ENCODE measurements at regions not wholly inside any gene's neighbourhood (a gene's known extent, or its start where the extent isn't known, plus 50 kb on each side); places are given as distances from the start of the nearest gene placed in this dataset.
"Not testable (repeated sequence)": the region's sequence is repeated elsewhere in the genome, so short reads cannot be mapped to it uniquely, and the experiment has no call there.

DNA sequence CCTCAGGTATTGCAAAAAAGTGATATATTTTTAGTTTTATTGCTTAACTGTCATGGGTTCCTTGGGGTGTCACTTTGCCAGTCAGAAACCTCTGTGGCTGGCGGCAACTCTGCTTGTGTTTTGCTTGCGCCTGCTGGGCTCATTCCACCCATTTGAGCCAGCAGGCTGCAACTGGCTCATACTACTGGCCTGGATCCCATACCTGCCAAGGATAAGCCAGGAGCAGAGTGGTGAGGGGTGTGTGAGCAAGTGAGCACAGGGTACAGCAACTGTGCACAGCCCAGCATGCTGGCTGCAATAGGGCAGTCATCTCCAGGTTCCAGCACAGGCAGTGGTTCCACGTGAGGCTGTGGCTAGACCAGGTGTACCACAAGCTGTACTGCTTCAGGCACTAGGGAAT lies 687.5 kb downstream of the NYAP2 start:
- no peak overlapping the region for H3K27ac ChIP-seq (ENCODE audit: low read length)
- H3K36me3 ChIP-seq (ENCODE audit: control insufficient read depth, insufficient read depth, low read length): no peaks in the 10 kb centered on the region
- BruUV-seq (replicated peaks): no TSS peak
- intact Hi-C loops (cut with micrococcal nuclease; ENCODE audit: unreplicated experiment) (no loop called here), in situ Hi-C loops (cut with HindIII; ENCODE audit: low pct_unique_long_range_greater_than_20kb, low sequenced_read_pairs) (no loop called here)
- DNase-seq (ENCODE audit: low read depth, low spot score): no peak
- no peak for TF ChIP-seq SIN3A (IDR thresholded peaks at IDR 0.05; ENCODE audit: borderline replicate concordance, insufficient read depth, low read depth, low read length)
- TF ChIP-seq, protein P1, sequence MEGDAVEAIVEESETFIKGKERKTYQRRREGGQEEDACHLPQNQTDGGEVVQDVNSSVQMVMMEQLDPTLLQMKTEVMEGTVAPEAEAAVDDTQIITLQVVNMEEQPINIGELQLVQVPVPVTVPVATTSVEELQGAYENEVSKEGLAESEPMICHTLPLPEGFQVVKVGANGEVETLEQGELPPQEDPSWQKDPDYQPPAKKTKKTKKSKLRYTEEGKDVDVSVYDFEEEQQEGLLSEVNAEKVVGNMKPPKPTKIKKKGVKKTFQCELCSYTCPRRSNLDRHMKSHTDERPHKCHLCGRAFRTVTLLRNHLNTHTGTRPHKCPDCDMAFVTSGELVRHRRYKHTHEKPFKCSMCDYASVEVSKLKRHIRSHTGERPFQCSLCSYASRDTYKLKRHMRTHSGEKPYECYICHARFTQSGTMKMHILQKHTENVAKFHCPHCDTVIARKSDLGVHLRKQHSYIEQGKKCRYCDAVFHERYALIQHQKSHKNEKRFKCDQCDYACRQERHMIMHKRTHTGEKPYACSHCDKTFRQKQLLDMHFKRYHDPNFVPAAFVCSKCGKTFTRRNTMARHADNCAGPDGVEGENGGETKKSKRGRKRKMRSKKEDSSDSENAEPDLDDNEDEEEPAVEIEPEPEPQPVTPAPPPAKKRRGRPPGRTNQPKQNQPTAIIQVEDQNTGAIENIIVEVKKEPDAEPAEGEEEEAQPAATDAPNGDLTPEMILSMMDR (IDR thresholded peaks at IDR 0.05): no peak
- no peak for TF ChIP-seq POLR2AphosphoS5 (IDR thresholded peaks at IDR 0.05; ENCODE audit: low read depth, low read length)
- TF ChIP-seq TCF7L2 (IDR thresholded peaks at IDR 0.05; ENCODE audit: low read depth, low read length): no peak
- TF ChIP-seq, protein P2, sequence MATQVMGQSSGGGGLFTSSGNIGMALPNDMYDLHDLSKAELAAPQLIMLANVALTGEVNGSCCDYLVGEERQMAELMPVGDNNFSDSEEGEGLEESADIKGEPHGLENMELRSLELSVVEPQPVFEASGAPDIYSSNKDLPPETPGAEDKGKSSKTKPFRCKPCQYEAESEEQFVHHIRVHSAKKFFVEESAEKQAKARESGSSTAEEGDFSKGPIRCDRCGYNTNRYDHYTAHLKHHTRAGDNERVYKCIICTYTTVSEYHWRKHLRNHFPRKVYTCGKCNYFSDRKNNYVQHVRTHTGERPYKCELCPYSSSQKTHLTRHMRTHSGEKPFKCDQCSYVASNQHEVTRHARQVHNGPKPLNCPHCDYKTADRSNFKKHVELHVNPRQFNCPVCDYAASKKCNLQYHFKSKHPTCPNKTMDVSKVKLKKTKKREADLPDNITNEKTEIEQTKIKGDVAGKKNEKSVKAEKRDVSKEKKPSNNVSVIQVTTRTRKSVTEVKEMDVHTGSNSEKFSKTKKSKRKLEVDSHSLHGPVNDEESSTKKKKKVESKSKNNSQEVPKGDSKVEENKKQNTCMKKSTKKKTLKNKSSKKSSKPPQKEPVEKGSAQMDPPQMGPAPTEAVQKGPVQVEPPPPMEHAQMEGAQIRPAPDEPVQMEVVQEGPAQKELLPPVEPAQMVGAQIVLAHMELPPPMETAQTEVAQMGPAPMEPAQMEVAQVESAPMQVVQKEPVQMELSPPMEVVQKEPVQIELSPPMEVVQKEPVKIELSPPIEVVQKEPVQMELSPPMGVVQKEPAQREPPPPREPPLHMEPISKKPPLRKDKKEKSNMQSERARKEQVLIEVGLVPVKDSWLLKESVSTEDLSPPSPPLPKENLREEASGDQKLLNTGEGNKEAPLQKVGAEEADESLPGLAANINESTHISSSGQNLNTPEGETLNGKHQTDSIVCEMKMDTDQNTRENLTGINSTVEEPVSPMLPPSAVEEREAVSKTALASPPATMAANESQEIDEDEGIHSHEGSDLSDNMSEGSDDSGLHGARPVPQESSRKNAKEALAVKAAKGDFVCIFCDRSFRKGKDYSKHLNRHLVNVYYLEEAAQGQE (IDR thresholded peaks at IDR 0.05; ENCODE audit: insufficient read depth in 1 of 2, low read depth in 2 of 2, low read length in 1 of 2): no peak
- H3K27me3 ChIP-seq (ENCODE audit: control insufficient read depth, insufficient read depth, low read length): no peaks in the 10 kb centered on the region
- CTCF ChIA-PET: no interaction called here
- peaks cover 5% of the 10 kb centered on the region; the same call in 1 of the 2 replicates for H3K9me3 ChIP-seq (ENCODE audit: control insufficient read depth, insufficient read depth, low read depth, low read length)
- no peak overlapping the region for H3K4me3 ChIP-seq (ENCODE audit: low read depth in 2 of 2, low read length in 2 of 2)
- no peaks in the 10 kb centered on the region for H3K4me1 ChIP-seq (ENCODE audit: control insufficient read depth, insufficient read depth, low read length)
- no peak for ATAC-seq
- POLR2A ChIA-PET: no interaction called here

DNA sequence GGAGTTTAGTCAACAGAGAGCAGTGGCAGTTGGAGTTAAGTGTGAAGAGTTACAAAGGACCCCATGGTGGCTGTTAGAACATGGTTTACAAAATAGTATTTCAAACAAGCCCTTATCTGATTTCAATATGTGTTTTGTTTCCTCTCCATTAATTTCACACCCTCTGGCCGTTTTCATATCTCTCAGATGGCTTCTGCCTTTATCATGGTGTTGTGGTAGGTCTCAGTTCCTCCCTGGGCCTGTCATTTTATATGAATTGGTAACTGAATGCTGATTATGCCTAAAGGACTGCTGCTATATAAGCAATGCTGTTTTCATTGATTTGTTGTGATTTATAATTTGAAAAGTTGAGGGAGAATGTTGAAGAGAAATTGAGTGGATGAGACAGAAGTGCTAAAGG lies 686.7 kb downstream of the NYAP2 start:
- no TSS peak for BruUV-seq (replicated peaks)

DNA sequence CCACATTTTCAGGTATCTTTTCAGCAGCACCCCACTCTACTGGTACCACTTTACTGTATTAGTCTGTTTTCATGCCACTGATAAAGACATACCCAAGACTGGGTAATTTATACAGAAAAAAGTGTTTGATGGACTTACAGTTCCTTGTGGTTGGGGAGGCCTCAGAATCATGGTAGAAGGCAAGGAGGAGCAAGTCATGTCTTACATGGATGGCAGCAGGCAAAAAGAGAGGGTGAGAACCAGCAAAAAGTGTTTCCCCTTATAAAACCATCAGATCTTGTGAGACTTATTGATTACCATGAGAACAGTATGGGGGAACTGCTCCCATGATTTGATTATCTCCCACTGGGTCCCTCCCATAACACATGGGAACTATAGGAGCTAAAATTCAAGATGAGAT lies 685.9 kb downstream of the NYAP2 start:
- H3K27me3 ChIP-seq (ENCODE audit: control insufficient read depth, insufficient read depth, low read length); ATAC-seq; BruUV-seq (replicated peaks); intact Hi-C loops (cut with micrococcal nuclease; ENCODE audit: unreplicated experiment); in situ Hi-C loops (cut with HindIII; ENCODE audit: low pct_unique_long_range_greater_than_20kb, low sequenced_read_pairs); H3K4me3 ChIP-seq (ENCODE audit: low read depth in 2 of 2, low read length in 2 of 2); POLR2A ChIA-PET; CTCF ChIA-PET; DNase-seq (ENCODE audit: low read depth, low spot score); H3K36me3 ChIP-seq (ENCODE audit: control insufficient read depth, insufficient read depth, low read length); H3K27ac ChIP-seq (ENCODE audit: low read length); H3K4me1 ChIP-seq (ENCODE audit: control insufficient read depth, insufficient read depth, low read length); H3K9me3 ChIP-seq (ENCODE audit: control insufficient read depth, insufficient read depth, low read depth, low read length): not testable (repeated sequence)

More for the DNA sequence above, 686.7 kb downstream of the NYAP2 start:
- Histone ChIP-seq H3K27ac (ENCODE audit: low read length) (no peak overlapping the region), H3K4me1 (ENCODE audit: control insufficient read depth, insufficient read depth, low read length) (no peaks in the 10 kb centered on the region), H3K36me3 (ENCODE audit: control insufficient read depth, insufficient read depth, low read length) (no peaks in the 10 kb centered on the region), H3K4me3 (ENCODE audit: low read depth in 2 of 2, low read length in 2 of 2) (no peak overlapping the region), H3K27me3 (ENCODE audit: control insufficient read depth, insufficient read depth, low read length) (no peaks in the 10 kb centered on the region), H3K9me3 (ENCODE audit: control insufficient read depth, insufficient read depth, low read depth, low read length) (peaks cover 5% of the 10 kb centered on the region; the same call in 1 of the 2 replicates)
- ChIA-PET CTCF (no interaction called here), POLR2A (no interaction called here)
- TF ChIP-seq POLR2AphosphoS5 (IDR thresholded peaks at IDR 0.05; ENCODE audit: low read depth, low read length): no peak
- TF ChIP-seq, protein P1 (IDR thresholded peaks at IDR 0.05): no peak
- TF ChIP-seq TCF7L2 (IDR thresholded peaks at IDR 0.05; ENCODE audit: low read depth, low read length): no peak
- no peak for TF ChIP-seq SIN3A (IDR thresholded peaks at IDR 0.05; ENCODE audit: borderline replicate concordance, insufficient read depth, low read depth, low read length)
- ATAC-seq (no peak), DNase-seq (ENCODE audit: low read depth, low spot score) (no peak)
- in situ Hi-C loops (cut with HindIII; ENCODE audit: low pct_unique_long_range_greater_than_20kb, low sequenced_read_pairs) (no loop called here), intact Hi-C loops (cut with micrococcal nuclease; ENCODE audit: unreplicated experiment) (no loop called here)

All from Panc1 (cell line).